HepG2 (cell line): ENCODE measurements at regions not wholly inside any gene's neighbourhood (a gene's known extent, or its start where the extent isn't known, plus 50 kb on each side); places are given as distances from the start of the nearest gene placed in this dataset.

ENCODE experiments used
- ATAC-seq: fragments of 200-7000 bp; cut with Tn5 transposase; 3 replicates; pipeline ENCODE4 v1.9.1; 2020; ENCODE audit warnings: mild to moderate bottlenecking, moderate library complexity
- BruUV-seq: library from RNA; stranded (reverse); fragments of 400-500 nt; replicated peaks from 2 replicates; lab custom pipeline; 2021; lab: Mats Ljungman, UMichigan
- CTCF ChIA-PET: fragments of 300-600 bp; formaldehyde crosslinking; extraction: SDS; loops from one replicate; lab custom pipeline; 2021; ENCODE audit warnings: low total read pairs, inconsistent platforms, low intra/inter-chr PET ratio; lab: Yijun Ruan, JAX
- POLR2A ChIA-PET: fragments of 350-600 bp; sonication (Branson Sonifier 250); formaldehyde crosslinking; loops from one replicate; lab custom pipeline; 2020; ENCODE audit warnings: antibody characterized with exemption, inconsistent platforms; lab: Yijun Ruan, JAX
- DNase-seq: peaks from one replicate; pipeline ENCODE4 v3.0.0-alpha.2; 2015; ENCODE audit warnings: low spot score
- FAIRE-seq: peaks from 3 replicates; lab custom pipeline; 2011; peaks lifted over from hg19 to GRCh38; lab: Jason Lieb, UNC
- H2AFZ ChIP-seq: one replicate; pipeline ENCODE4 v1.6.1; 2011; ENCODE audit warnings: low read length, inconsistent platforms
- H3K27ac ChIP-seq: fragments of 300-600 bp; 3 replicates; pipeline ENCODE4 v1.8.0; 2011; ENCODE audit warnings: mixed run types, mild to moderate bottlenecking, mixed read lengths, low read length, inconsistent platforms; ENCODE audit not compliant: insufficient read depth; ENCODE audit errors: extremely low read length
- H3K27me3 ChIP-seq, 2 experiments: fragments of 200-600 bp in 1 of 2; 2 replicates in 1 of 2; 3 replicates in 1 of 2; pipeline versions ENCODE4 v1.6.0 to v1.8.0; 2011; ENCODE audit warnings: low read length in 2 of 2, mild to moderate bottlenecking in 2 of 2, moderate library complexity in 2 of 2, inconsistent platforms in 1 of 2; ENCODE audit not compliant: insufficient read depth in 2 of 2, control insufficient read depth in 1 of 2
- H3K36me3 ChIP-seq, 2 experiments: fragments of 200-600 bp in 1 of 2; replicated peaks in 1 of 2; 2 replicates in 1 of 2; 3 replicates in 1 of 2; pipeline versions ENCODE4 v1.5.1 to v1.8.0; 2011; ENCODE audit warnings: low read length in 2 of 2, inconsistent platforms in 1 of 2; ENCODE audit not compliant: insufficient read depth in 2 of 2, control insufficient read depth in 1 of 2
- H3K4me1 ChIP-seq: 2 replicates; pipeline ENCODE4 v1.5.1; 2012; ENCODE audit warnings: low read length, inconsistent platforms; ENCODE audit not compliant: insufficient read depth
- H3K4me2 ChIP-seq: 2 replicates; pipeline ENCODE4 v1.6.0; 2011; ENCODE audit warnings: low read depth, low read length, inconsistent platforms
- H3K4me3 ChIP-seq, 3 experiments: fragments of 200-600 bp in 1 of 3; sonication (generic), shearing (Covaris generic) in 1 of 3; replicated peaks in 1 of 3; 2 replicates each; pipeline ENCODE4 v1.5.1; 2011 to 2016; ENCODE audit warnings: low read length in 3 of 3, inconsistent platforms in 2 of 3, low read depth in 2 of 3, mild to moderate bottlenecking in 2 of 3, control low read depth in 1 of 3, mixed read lengths in 1 of 3; ENCODE audit not compliant: insufficient read depth in 1 of 3
- H3K79me2 ChIP-seq: one replicate; pipeline ENCODE4 v1.6.1; 2011; ENCODE audit warnings: low read length, inconsistent platforms; ENCODE audit not compliant: insufficient read depth
- H3K9ac ChIP-seq: 2 replicates; pipeline ENCODE4 v1.6.0; 2011; ENCODE audit warnings: mild to moderate bottlenecking, low read depth, low read length, inconsistent platforms; ENCODE audit not compliant: insufficient read depth
- H3K9me3 ChIP-seq: 2 replicates; pipeline ENCODE4 v1.5.1; 2012; ENCODE audit warnings: mild to moderate bottlenecking, low read length
- H4K20me1 ChIP-seq: 2 replicates; pipeline ENCODE4 v1.6.0; 2011; ENCODE audit warnings: inconsistent platforms, mild to moderate bottlenecking, low read length, moderate library complexity; ENCODE audit not compliant: insufficient read depth
- CREM ChIP-seq, 2 experiments: sonication (generic) in 1 of 2; formaldehyde crosslinking in 1 of 2; IDR thresholded peaks; 2 replicates each; pipeline versions ENCODE4 v1.4.0 to v1.6.1; 2016 to 2020; ENCODE audit warnings: antibody characterized with exemption in 1 of 2, mild to moderate bottlenecking in 1 of 2, missing genetic modification reagents in 1 of 2
- GATA4 ChIP-seq: sonication (generic); IDR thresholded peaks from 2 replicates; pipeline ENCODE4 v1.6.1; 2016; ENCODE audit warnings: antibody characterized with exemption, low read depth, borderline replicate concordance
- MYC ChIP-seq: sonication (generic); formaldehyde crosslinking; IDR thresholded peaks from 2 replicates; pipeline ENCODE4 v1.9.0; 2021; ENCODE audit warnings: missing genetic modification reagents, borderline replicate concordance
- NCOR1 ChIP-seq: fragments of 200-600 bp; sonication (generic); IDR thresholded peaks from 2 replicates; pipeline ENCODE4 v1.7.0; 2017; ENCODE audit warnings: antibody characterized with exemption, low read length, borderline replicate concordance
- SRF ChIP-seq: IDR thresholded peaks from 2 replicates; pipeline ENCODE4 v1.6.1; 2011; ENCODE audit warnings: mild to moderate bottlenecking, low read depth, low read length, moderate library complexity
- ZSCAN9 ChIP-seq: IDR thresholded peaks from 2 replicates; pipeline ENCODE4 v1.6.1; 2016; ENCODE audit warnings: borderline replicate concordance
- WGBS: methylation state at CpG from one replicate; pipeline ENCODE4 v1.1.6; 2017; ENCODE audit warnings: low lambda C conversion rate; 5-methylcytosine and 5-hydroxymethylcytosine counted together
- in situ Hi-C: cut with HindIII; loops from 2 replicates; pipeline ENCODE4 v1.10.0; 2017; ENCODE audit warnings: low pct_unique_long_range_greater_than_20kb; ENCODE audit not compliant: extremely low pct_ligation_motif_present
- intact Hi-C: fragments of 100-400 bp; cut with micrococcal nuclease; formaldehyde crosslinking; loops from one replicate; pipeline ENCODE4 v1.10.0; 2022; ENCODE audit not compliant: unreplicated experiment
- TF ChIP-seq, protein P1 (sequence below): sonication (generic); formaldehyde crosslinking; IDR thresholded peaks from 2 replicates; pipeline ENCODE4 v1.4.0; 2020; ENCODE audit warnings: mild to moderate bottlenecking, missing genetic modification reagents
- TF ChIP-seq, protein P2 (sequence below): IDR thresholded peaks from 2 replicates; pipeline ENCODE4 v1.6.1; 2016; ENCODE audit warnings: missing compliant biosample characterization, missing genetic modification reagents, borderline replicate concordance
- TF ChIP-seq, protein P3 (sequence below): sonication (generic); formaldehyde crosslinking; IDR thresholded peaks from 2 replicates; pipeline ENCODE4 v1.5.1; 2020; ENCODE audit warnings: missing genetic modification reagents, mild to moderate bottlenecking, borderline replicate concordance

DNA sequence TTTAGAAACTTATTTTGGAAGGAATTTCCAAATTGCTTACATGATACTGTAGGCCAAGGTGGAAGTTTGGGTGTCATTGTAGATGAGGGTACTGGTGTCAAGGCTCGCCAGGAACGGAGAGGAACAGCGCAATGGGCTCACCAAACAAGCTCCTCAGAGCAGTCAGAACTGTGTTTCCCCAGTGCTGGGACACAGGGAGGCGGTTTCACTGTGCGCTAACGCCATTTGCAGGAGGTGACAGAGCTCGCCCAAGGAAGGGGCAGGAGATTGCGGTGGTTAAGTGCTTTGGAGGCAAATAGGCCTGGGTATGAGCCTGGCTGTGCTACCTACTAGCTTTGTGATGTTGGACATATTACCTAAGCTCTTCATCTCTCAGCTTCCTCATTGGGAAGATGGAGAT lies 57.3 kb downstream of the HHEX start:
- H3K4me2 ChIP-seq, result no peak overlapping the region
- no peak for FAIRE-seq
- intact Hi-C loops (no loop called here), in situ Hi-C loops (no loop called here)
- H3K4me3 ChIP-seq, result no peak overlapping the region
- no peaks in the 10 kb centered on the region for H3K79me2 ChIP-seq
- no peak overlapping the region for H2AFZ ChIP-seq
- ATAC-seq, result no peak
- no peak overlapping the region for H3K27ac ChIP-seq
- ChIA-PET POLR2A (no interaction called here), CTCF (no interaction called here)
- WGBS, result 64% methylated on average over 8 of the region's 8 CpGs
- no peaks in the 10 kb centered on the region for H4K20me1 ChIP-seq
- no peaks in the 10 kb centered on the region for H3K36me3 ChIP-seq
- no TSS peak for BruUV-seq
- no peak overlapping the region for H3K9ac ChIP-seq
- no peaks in the 10 kb centered on the region for H3K9me3 ChIP-seq
- TF ChIP-seq ZSCAN9 (CRISPR knock-in tag) (no peak), MYC (CRISPR knock-in tag) (no peak), SRF (no peak), CREM (IDR thresholded peaks at IDR 0.05) (no peak), CREM (CRISPR knock-in tag; IDR thresholded peaks at IDR 0.05) (no peak), GATA4 (no peak), NCOR1 (no peak)
- TF ChIP-seq, protein P1, sequence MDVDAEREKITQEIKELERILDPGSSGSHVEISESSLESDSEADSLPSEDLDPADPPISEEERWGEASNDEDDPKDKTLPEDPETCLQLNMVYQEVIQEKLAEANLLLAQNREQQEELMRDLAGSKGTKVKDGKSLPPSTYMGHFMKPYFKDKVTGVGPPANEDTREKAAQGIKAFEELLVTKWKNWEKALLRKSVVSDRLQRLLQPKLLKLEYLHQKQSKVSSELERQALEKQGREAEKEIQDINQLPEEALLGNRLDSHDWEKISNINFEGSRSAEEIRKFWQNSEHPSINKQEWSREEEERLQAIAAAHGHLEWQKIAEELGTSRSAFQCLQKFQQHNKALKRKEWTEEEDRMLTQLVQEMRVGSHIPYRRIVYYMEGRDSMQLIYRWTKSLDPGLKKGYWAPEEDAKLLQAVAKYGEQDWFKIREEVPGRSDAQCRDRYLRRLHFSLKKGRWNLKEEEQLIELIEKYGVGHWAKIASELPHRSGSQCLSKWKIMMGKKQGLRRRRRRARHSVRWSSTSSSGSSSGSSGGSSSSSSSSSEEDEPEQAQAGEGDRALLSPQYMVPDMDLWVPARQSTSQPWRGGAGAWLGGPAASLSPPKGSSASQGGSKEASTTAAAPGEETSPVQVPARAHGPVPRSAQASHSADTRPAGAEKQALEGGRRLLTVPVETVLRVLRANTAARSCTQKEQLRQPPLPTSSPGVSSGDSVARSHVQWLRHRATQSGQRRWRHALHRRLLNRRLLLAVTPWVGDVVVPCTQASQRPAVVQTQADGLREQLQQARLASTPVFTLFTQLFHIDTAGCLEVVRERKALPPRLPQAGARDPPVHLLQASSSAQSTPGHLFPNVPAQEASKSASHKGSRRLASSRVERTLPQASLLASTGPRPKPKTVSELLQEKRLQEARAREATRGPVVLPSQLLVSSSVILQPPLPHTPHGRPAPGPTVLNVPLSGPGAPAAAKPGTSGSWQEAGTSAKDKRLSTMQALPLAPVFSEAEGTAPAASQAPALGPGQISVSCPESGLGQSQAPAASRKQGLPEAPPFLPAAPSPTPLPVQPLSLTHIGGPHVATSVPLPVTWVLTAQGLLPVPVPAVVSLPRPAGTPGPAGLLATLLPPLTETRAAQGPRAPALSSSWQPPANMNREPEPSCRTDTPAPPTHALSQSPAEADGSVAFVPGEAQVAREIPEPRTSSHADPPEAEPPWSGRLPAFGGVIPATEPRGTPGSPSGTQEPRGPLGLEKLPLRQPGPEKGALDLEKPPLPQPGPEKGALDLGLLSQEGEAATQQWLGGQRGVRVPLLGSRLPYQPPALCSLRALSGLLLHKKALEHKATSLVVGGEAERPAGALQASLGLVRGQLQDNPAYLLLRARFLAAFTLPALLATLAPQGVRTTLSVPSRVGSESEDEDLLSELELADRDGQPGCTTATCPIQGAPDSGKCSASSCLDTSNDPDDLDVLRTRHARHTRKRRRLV (CRISPR knock-in tag), result no peak
- TF ChIP-seq, protein P2, sequence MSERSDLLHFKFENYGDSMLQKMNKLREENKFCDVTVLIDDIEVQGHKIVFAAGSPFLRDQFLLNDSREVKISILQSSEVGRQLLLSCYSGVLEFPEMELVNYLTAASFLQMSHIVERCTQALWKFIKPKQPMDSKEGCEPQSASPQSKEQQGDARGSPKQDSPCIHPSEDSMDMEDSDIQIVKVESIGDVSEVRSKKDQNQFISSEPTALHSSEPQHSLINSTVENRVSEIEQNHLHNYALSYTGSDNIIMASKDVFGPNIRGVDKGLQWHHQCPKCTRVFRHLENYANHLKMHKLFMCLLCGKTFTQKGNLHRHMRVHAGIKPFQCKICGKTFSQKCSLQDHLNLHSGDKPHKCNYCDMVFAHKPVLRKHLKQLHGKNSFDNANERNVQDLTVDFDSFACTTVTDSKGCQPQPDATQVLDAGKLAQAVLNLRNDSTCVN (CRISPR knock-in tag), result no peak
- TF ChIP-seq, protein P3, sequence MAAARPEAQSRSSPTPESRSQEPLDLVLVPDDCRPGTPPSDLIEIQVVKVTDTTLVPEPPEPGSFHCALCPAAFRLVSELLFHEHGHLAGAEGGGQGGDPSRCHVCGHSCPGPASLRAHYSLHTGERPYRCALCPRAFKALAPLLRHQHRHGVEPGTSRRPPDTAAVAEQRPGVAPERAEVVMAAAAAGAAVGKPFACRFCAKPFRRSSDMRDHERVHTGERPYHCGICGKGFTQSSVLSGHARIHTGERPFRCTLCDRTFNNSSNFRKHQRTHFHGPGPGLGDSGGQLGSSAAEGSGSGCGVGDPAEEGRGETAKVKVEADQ (CRISPR knock-in tag), result no peak
- peaks cover 31% of the 10 kb centered on the region for H3K4me1 ChIP-seq
- H3K27me3 ChIP-seq, result peaks cover 2 to 43% of the 10 kb centered on the region in 2 experiments; a peak in 4 of 5 replicates
- DNase-seq, result no peak
